ENCODE measurements at regions not wholly inside any gene's neighbourhood (a gene's known extent, or its start where the extent isn't known, plus 50 kb on each side); places are given as distances from the start of the nearest gene placed in this dataset.

- Histone ChIP-seq H3K36me3 (replicated peaks; ENCODE audit: control insufficient read depth, insufficient read depth, low read length) (no peaks in the 10 kb centered on the region), H3K4me3 (ENCODE audit: insufficient read depth, low read depth, low read length) (no peak overlapping the region), H3K27me3 (ENCODE audit: control insufficient read depth, insufficient read depth, low read length) (no peaks in the 10 kb centered on the region)
- no peak for DNase-seq
These were observed 162.8 kb upstream of the ZFHX3 start for GRCh38 chr16:73210686-73211085.

GRCh38 chr16:73210084-73210483 is 162.2 kb upstream of the ZFHX3 start:
- no peaks in the 10 kb centered on the region for H3K36me3 ChIP-seq (replicated peaks; ENCODE audit: control insufficient read depth, insufficient read depth, low read length)
- no peaks in the 10 kb centered on the region for H3K27me3 ChIP-seq (ENCODE audit: control insufficient read depth, insufficient read depth, low read length)
- DNase-seq, result no peak
- no peak overlapping the region for H3K4me3 ChIP-seq (ENCODE audit: insufficient read depth, low read depth, low read length)

- no peak overlapping the region for H3K4me3 ChIP-seq (ENCODE audit: insufficient read depth, low read depth, low read length)
- no peaks in the 10 kb centered on the region for H3K36me3 ChIP-seq (replicated peaks; ENCODE audit: control insufficient read depth, insufficient read depth, low read length)
- DNase-seq, result no peak
- no peaks in the 10 kb centered on the region for H3K27me3 ChIP-seq (ENCODE audit: control insufficient read depth, insufficient read depth, low read length)
These were observed 161.3 kb upstream of the ZFHX3 start for GRCh38 chr16:73209190-73209589.

GRCh38 chr16:73206151-73206707 is 158.3 kb upstream of the ZFHX3 start:
- Histone ChIP-seq H3K27me3 (ENCODE audit: control insufficient read depth, insufficient read depth, low read length) (no peaks in the 10 kb centered on the region), H3K4me3 (ENCODE audit: insufficient read depth, low read depth, low read length) (no peak overlapping the region), H3K36me3 (replicated peaks; ENCODE audit: control insufficient read depth, insufficient read depth, low read length) (no peaks in the 10 kb centered on the region)
- no peak for DNase-seq

GRCh38 chr16:73205153-73205886 is 157.4 kb upstream of the ZFHX3 start:
- Histone ChIP-seq H3K36me3 (replicated peaks; ENCODE audit: control insufficient read depth, insufficient read depth, low read length) (no peaks in the 10 kb centered on the region), H3K4me3 (ENCODE audit: insufficient read depth, low read depth, low read length) (no peak overlapping the region)
- no peak for DNase-seq

GRCh38 chr16:73204359-73205152 is 156.6 kb upstream of the ZFHX3 start:
- Histone ChIP-seq H3K36me3 (replicated peaks; ENCODE audit: control insufficient read depth, insufficient read depth, low read length) (no peaks in the 10 kb centered on the region), H3K4me3 (ENCODE audit: insufficient read depth, low read depth, low read length) (no peak overlapping the region), H3K27me3 (ENCODE audit: control insufficient read depth, insufficient read depth, low read length) (no peaks in the 10 kb centered on the region)
- no peak for DNase-seq

More at GRCh38 chr16:73205153-73205886, 157.4 kb upstream of the ZFHX3 start:
- no peaks in the 10 kb centered on the region for H3K27me3 ChIP-seq (ENCODE audit: control insufficient read depth, insufficient read depth, low read length)

GRCh38 chr16:73202161-73202729 is 154.3 kb upstream of the ZFHX3 start:
- Histone ChIP-seq H3K27me3 (ENCODE audit: control insufficient read depth, insufficient read depth, low read length) (no peaks in the 10 kb centered on the region), H3K4me3 (ENCODE audit: insufficient read depth, low read depth, low read length) (no peak overlapping the region), H3K36me3 (replicated peaks; ENCODE audit: control insufficient read depth, insufficient read depth, low read length) (no peaks in the 10 kb centered on the region)
- DNase-seq, result no peak

GRCh38 chr16:73199214-73199613 is 151.3 kb upstream of the ZFHX3 start:
- H3K4me3 ChIP-seq (ENCODE audit: insufficient read depth, low read depth, low read length), result no peak overlapping the region
- no peaks in the 10 kb centered on the region for H3K36me3 ChIP-seq (replicated peaks; ENCODE audit: control insufficient read depth, insufficient read depth, low read length)
- H3K27me3 ChIP-seq (ENCODE audit: control insufficient read depth, insufficient read depth, low read length), result no peaks in the 10 kb centered on the region
- no peak for DNase-seq

GRCh38 chr16:73198481-73198880 is 150.6 kb upstream of the ZFHX3 start:
- no peaks in the 10 kb centered on the region for H3K36me3 ChIP-seq (replicated peaks; ENCODE audit: control insufficient read depth, insufficient read depth, low read length)
- H3K27me3 ChIP-seq (ENCODE audit: control insufficient read depth, insufficient read depth, low read length), result no peaks in the 10 kb centered on the region
- H3K4me3 ChIP-seq (ENCODE audit: insufficient read depth, low read depth, low read length), result no peak overlapping the region
- DNase-seq, result no peak

- no peak overlapping the region for H3K4me3 ChIP-seq (ENCODE audit: insufficient read depth, low read depth, low read length)
- DNase-seq, result no peak
These were observed 149.7 kb upstream of the ZFHX3 start for GRCh38 chr16:73197598-73197997.

GRCh38 chr16:73196670-73197069 is 148.7 kb upstream of the ZFHX3 start:
- Histone ChIP-seq H3K36me3 (replicated peaks; ENCODE audit: control insufficient read depth, insufficient read depth, low read length) (no peaks in the 10 kb centered on the region), H3K4me3 (ENCODE audit: insufficient read depth, low read depth, low read length) (no peak overlapping the region), H3K27me3 (ENCODE audit: control insufficient read depth, insufficient read depth, low read length) (peaks cover 3% of the 10 kb centered on the region; the same call in 1 of the 2 replicates)
- DNase-seq, result peak; percentile 74

More at GRCh38 chr16:73197598-73197997, 149.7 kb upstream of the ZFHX3 start:
- Histone ChIP-seq H3K36me3 (replicated peaks; ENCODE audit: control insufficient read depth, insufficient read depth, low read length) (no peaks in the 10 kb centered on the region), H3K27me3 (ENCODE audit: control insufficient read depth, insufficient read depth, low read length) (no peaks in the 10 kb centered on the region)

GRCh38 chr16:73193464-73193863 is 145.5 kb upstream of the ZFHX3 start:
- DNase-seq, result no peak
- Histone ChIP-seq H3K4me3 (ENCODE audit: insufficient read depth, low read depth, low read length) (no peak overlapping the region), H3K36me3 (replicated peaks; ENCODE audit: control insufficient read depth, insufficient read depth, low read length) (no peaks in the 10 kb centered on the region), H3K27me3 (ENCODE audit: control insufficient read depth, insufficient read depth, low read length) (peaks cover 3% of the 10 kb centered on the region; the same call in 1 of the 2 replicates)

- Histone ChIP-seq H3K4me3 (ENCODE audit: insufficient read depth, low read depth, low read length) (no peak overlapping the region), H3K27me3 (ENCODE audit: control insufficient read depth, insufficient read depth, low read length) (peaks cover 3% of the 10 kb centered on the region; the same call in 1 of the 2 replicates), H3K36me3 (replicated peaks; ENCODE audit: control insufficient read depth, insufficient read depth, low read length) (no peaks in the 10 kb centered on the region)
- DNase-seq, result no peak
These were observed 144.4 kb upstream of the ZFHX3 start for GRCh38 chr16:73192232-73192894.

- Histone ChIP-seq H3K4me3 (ENCODE audit: insufficient read depth, low read depth, low read length) (no peak overlapping the region), H3K36me3 (replicated peaks; ENCODE audit: control insufficient read depth, insufficient read depth, low read length) (no peaks in the 10 kb centered on the region), H3K27me3 (ENCODE audit: control insufficient read depth, insufficient read depth, low read length) (peaks cover 3% of the 10 kb centered on the region; the same call in 1 of the 2 replicates)
- DNase-seq, result no peak
These were observed 143.7 kb upstream of the ZFHX3 start for GRCh38 chr16:73191660-73192046.

Data from H7 (cell line).